HG03354 (cell line): ENCODE measurements at regions not wholly inside any gene's neighbourhood (a gene's known extent, or its start where the extent isn't known, plus 50 kb on each side); places are given as distances from the start of the nearest gene placed in this dataset.

Experiments
- ATAC-seq: cut with Tn5 transposase; IDR thresholded peaks from one replicate; pipeline ENCODE4 v1.9.1; 2021; ENCODE audit warnings: mild to moderate bottlenecking; ENCODE audit not compliant: unreplicated experiment, poor library complexity, severe bottlenecking

GRCh38 chr2:145257931-145258330, 738.0 kb upstream of the ZEB2 start:
- ATAC-seq: no peak

DNA sequence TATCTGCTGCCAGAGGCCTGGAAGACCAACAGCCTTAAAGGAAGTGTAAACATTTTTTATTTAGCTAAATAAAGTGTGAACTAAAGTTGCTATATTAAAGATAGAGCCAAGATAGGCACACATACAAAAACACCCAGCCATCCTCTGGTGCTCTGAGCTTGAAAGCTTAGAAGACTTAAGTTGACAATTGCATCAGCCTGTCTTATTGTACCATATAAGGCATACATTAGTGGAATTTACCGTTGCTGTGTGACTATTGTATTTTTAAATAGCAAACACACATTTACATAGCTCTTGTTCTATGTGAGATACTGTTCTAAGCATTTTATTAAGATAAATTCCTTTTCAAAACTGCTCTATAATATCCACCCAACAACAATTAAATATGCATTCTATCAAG, 736.6 kb upstream of the ZEB2 start:
- ATAC-seq: no peak

DNA sequence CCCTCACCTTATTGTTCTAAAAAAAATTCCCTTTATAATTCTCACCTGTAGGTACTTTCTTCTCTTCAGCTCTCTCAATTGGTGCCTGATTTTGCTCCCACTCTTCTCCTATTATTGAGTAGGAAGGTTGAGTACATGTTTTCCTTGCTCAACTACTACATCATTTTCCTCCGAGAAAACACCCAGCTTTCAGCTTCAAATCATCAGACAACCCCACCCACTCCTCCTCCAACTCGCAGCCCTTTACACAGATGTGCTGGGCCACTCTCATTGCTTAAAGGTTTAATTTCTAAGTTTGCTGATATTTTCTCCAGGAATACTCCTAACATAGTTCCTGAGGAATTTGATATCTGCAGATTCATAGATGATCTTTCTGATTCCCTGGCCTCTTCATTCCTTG, 734.4 kb upstream of the ZEB2 start:
- ATAC-seq: no peak

DNA sequence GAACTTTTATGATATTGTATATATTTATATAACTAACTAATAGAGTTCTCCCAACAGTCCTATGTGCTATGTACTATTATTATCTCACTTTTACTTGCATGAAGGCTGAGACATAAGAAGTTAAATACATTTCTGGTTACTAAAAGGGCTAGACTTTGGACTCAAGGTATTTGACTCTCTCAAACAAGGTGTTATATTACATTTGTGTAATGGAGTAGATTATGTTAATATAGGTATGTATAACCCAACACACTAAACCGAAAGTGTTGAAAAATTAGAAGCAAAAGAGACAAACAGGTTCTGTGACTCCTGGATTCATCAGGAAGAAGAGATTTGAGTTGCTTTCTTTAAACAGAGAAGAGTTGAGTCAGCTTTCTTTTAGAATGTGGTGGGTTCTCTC, 733.6 kb upstream of the ZEB2 start:
- ATAC-seq: no peak

DNA sequence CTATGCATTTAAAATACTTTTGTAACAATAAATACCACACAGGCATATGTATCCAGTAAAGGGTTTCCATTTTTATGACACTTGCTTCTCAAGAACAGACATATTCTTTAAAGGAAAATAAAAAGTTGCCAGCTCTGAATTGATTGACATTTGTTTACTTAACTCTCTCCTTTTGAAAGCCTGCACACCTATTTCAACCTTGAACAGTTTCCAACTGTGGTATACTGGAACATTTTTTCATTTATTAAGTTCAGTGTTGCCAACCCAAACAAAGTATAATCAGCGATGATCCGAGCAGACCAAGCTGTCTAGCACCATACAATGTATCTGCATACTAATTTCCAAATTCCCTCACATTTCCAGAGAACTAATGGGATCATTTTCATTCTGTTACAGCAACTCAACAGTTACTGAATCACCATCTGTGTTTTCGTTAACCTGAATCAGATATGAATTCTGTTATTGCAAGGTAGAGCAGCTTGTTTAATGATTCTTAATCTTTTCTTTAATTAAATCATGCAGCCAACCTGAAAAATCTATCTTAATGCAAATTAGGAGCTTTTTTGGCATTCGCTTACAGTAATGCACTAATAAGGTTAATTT, 725.5 kb upstream of the ZEB2 start:
- ATAC-seq: no peak

- no peak for ATAC-seq
Observed at GRCh38 chr2:145235312-145235711, 715.4 kb upstream of the ZEB2 start.

- no peak for ATAC-seq
Observed at GRCh38 chr2:145230546-145230945, 710.6 kb upstream of the ZEB2 start.

DNA sequence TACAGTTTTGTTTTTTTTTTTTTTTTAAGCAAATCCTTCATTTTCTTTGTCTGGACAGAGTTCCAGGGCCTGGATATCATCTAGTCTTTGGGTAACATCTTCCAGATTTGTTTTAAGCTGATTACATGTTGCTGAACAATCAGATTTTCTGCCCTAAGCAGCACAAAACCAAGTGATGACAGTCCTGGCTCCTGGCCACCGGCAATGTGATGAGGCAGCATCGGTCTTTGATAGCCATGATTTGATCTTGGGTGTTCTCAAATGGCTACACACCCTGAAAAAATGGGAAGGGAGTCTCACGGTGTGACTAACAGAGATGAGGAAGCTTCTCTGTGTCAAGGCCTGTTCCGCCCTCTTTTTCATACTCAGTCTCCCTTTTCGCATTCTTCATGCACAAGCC, 708.6 kb upstream of the ZEB2 start:
- ATAC-seq: no peak

GRCh38 chr2:145226901-145227300, 707.0 kb upstream of the ZEB2 start:
- ATAC-seq: no peak

GRCh38 chr2:145221516-145221915, 701.6 kb upstream of the ZEB2 start:
- ATAC-seq: no peak

DNA sequence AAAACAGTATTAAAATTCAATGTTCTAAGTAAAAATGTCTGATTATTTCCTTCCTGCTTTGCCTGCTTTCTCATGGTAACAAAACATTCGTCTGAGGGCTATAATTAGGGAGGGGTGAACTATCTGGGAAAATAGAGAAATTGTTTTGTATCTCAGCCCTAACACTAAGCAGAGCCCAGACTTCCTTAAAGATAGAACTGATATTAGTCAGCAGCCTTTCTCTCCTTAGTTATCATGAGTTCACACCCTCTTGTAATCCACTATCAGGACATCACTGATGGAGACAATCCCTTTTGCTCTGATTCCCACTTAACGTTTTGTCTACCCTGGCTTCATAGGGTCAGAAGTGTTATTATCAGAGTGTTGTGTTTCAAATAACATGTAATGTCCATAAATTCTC, 701.1 kb upstream of the ZEB2 start:
- no peak for ATAC-seq

DNA sequence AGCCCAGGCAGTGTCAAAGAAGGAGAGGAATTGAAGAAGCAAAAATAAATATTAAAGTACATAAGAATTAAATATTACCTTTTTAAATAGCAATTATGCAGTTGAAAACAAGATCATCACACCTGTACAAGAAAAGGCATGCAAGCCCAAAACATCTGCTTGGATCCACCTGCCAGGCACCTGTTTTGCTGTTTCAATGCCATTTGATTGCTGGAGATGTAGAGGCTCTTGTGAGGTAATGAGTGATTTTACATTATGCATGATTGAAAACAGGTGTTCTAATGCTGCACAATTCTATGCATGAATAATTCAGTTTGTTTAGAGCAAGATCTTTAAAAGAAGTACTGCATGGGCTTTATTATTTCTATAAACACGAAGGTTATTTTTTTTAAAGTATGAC, 700.6 kb upstream of the ZEB2 start:
- ATAC-seq: no peak

DNA sequence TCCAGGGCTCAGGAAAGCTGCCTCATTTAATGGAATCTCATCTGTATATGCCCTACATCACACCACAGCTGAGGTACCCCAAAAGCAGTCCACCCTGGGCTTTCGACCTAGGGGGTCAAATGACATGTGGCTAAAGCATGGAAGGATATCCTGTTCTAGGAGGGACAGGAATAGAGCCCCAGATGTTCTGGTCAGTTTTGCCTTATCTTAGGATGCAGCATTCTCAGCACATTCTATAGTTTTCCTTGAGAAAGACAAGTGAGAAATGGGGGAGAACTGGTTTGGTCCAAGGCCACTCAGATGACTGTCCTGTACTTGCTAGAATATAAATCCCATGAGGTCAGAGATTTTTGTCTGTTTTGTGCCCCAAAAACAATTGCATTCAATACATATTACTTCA, 688.0 kb upstream of the ZEB2 start:
- no peak for ATAC-seq

DNA sequence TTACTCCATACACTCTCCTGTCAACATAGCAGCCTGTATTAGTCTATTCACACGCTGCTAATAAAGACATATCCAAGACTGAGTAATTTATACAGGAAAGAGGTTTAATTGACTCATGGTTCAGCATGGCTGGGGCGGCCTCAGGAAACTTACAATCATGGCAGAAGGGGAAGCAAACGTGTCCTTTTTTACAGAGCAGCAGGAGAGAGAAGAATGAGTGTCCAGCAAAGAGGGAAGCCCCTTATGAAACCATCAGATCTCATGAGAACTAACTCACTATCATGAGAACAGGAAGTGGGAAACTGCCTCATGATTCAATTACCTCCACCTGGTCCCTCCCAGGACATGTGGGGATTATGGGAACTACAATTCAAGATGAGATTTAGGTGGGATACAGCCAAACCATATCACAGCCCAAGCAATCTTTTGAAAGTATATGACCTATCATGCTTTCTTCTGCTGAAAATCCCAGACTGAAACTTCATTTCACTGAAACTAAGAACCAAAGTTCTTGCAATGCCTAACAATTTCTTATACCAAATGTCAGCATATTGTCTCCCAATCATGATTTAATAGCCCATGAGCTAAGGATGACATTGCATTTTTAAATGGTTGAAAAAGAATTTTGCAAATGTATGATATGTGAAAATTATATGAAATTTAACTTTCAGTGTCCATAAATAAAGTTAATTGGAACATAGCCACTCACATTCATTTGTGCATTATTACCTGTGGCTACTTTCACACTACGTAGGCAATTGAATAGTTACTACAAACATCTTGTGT, 686.8 kb upstream of the ZEB2 start:
- no peak for ATAC-seq

- ATAC-seq: no peak
Observed at GRCh38 chr2:145203891-145204290, 684.0 kb upstream of the ZEB2 start.

DNA sequence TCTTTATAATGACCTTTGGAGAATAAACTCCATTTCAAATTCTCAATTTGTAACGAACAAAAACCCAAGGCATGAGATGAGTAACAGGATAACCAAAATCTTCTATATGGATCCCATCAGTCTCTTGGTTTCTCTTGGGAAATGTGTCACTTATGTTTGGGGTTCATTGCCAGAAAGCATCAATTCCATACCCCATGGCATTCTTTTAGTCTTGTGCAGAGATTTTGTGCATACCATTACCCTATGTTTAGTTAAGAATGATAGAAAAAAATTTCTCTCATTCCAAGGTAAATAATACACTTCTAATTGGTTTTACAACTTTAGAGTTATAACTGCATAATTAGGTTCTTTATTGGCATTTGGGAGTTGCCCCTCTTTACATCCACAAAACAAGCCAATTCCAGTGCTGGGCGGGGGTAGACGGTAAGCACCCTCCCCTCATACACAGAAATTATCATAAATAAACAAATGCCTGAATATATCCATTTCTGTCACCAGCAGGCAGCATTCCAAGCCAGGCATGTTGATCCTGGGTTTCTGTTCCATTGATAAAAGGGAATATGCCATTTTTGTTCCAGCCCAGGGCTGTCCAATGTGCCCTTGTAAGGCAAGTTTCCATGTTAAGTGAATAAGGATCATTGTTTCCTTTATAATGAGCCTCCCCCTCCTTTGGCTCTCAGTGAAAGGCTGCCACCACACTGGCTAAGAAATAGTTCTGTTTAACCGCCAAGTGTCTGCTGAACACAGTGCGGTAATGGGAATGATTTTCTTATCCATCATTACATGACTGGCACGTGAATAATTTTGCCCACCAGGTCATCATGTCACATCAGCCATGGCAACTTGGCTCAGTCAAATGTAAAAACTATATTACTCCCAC, 680.1 kb upstream of the ZEB2 start:
- ATAC-seq: no peak

- no peak for ATAC-seq
Observed at GRCh38 chr2:145199042-145199441, 679.1 kb upstream of the ZEB2 start.

DNA sequence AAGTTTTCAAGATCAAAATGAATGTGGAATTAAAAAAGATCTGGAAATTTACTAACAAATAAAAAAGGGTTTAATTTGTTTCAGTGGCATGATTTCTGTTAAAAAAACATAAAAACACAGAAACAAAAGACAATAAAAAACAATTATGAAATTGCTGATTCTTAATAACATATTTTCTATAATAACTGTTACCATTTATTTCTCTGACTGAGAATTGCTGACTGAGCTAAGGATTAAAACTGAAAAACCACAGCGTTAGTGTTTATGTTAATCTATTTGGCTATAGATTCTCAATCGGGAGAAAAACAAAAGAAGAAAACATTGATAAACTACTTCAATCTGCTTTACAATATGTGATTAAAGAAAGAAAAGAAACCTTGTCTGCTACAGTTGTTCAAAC, 678.6 kb upstream of the ZEB2 start:
- no peak for ATAC-seq

DNA sequence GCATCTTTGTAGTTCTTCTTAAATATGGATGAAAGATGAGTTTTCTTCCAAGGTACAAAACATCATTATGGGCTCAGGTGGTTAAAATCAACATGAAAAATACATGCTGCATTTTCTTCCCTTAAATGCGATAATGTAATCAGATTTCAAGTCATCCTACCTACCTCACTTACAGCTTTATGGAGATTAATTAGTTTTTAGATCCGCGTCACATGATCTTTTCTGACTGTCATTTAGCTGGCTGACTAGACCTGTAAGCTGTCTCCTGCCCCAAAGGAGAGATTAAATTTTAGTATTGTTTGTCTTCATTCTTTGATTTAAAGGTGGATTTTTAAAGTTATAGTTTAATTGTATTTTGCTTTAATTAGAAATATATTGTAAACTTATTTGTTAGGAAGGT, 678.0 kb upstream of the ZEB2 start:
- ATAC-seq: no peak

GRCh38 chr2:145194673-145195072, 674.8 kb upstream of the ZEB2 start:
- ATAC-seq: no peak
